SK-N-SH (cell line): ENCODE measurements at regions not wholly inside any gene's neighbourhood (a gene's known extent, or its start where the extent isn't known, plus 50 kb on each side); places are given as distances from the start of the nearest gene placed in this dataset.

Experiments used
- CTCF ChIA-PET: fragments of 300-600, 350-600 bp; formaldehyde crosslinking; extraction: SDS; loops from one replicate; lab custom pipeline; 2021; lab: Yijun Ruan, JAX
- POLR2A ChIA-PET: fragments of 350-600 bp; sonication (Branson Sonifier 250); formaldehyde crosslinking; extraction: SDS; loops from one replicate; lab custom pipeline; 2020; ENCODE audit warnings: antibody characterized with exemption, inconsistent platforms; lab: Yijun Ruan, JAX
- DNase-seq: peaks from one replicate; pipeline ENCODE4 v3.0.0; 2012
- H2AFZ ChIP-seq: fragments of 200-600 bp; sonication (generic); 2 replicates; pipeline ENCODE4 v1.8.1; 2016; ENCODE audit warnings: antibody characterized with exemption, mild to moderate bottlenecking, low read depth
- H3F3A ChIP-seq: fragments of 200-600 bp; sonication (generic); replicated peaks from 2 replicates; pipeline ENCODE3; 2016; ENCODE audit warnings: antibody characterized with exemption, mild to moderate bottlenecking; ENCODE audit not compliant: insufficient read depth
- H3K27ac ChIP-seq, 2 experiments: fragments of 200-500 bp in 1 of 2; fragments of 200-600 bp in 1 of 2; sonication (Bioruptor generic) in 1 of 2; sonication (generic), shearing (Covaris generic) in 1 of 2; 2 replicates each; pipeline versions ENCODE4 v1.5.1 to v1.6.1; 2014 to 2016; ENCODE audit warnings: low read depth in 2 of 2, inconsistent platforms in 1 of 2, low read length in 1 of 2, mild to moderate bottlenecking in 1 of 2, mixed read lengths in 1 of 2
- H3K27me3 ChIP-seq: fragments of 200-600 bp; sonication (generic), shearing (Covaris generic); 2 replicates; pipeline ENCODE4 v1.6.1; 2016; ENCODE audit warnings: mixed run types; ENCODE audit not compliant: insufficient read depth
- H3K36me3 ChIP-seq, 2 experiments: fragments of 200-500 bp in 1 of 2; fragments of 200-600 bp in 1 of 2; sonication (Bioruptor generic) in 1 of 2; sonication (generic) in 1 of 2; replicated peaks in 1 of 2; 2 replicates each; pipeline versions ENCODE3 to v1.5.1; 2014 to 2016; ENCODE audit warnings: low read length in 1 of 2, mild to moderate bottlenecking in 1 of 2; ENCODE audit not compliant: insufficient read depth in 2 of 2, control insufficient read depth in 1 of 2
- H3K4me1 ChIP-seq, 2 experiments: fragments of 200-500 bp in 1 of 2; fragments of 200-600 bp in 1 of 2; sonication (Bioruptor generic) in 1 of 2; sonication (generic), shearing (Covaris generic) in 1 of 2; 2 replicates each; pipeline versions ENCODE4 v1.5.1 to v1.6.1; 2014 to 2016; ENCODE audit warnings: low read depth in 1 of 2, low read length in 1 of 2, mixed run types in 1 of 2; ENCODE audit not compliant: insufficient read depth in 2 of 2, control insufficient read depth in 1 of 2
- H3K4me2 ChIP-seq: fragments of 200-600 bp; sonication (generic), shearing (Covaris generic); 2 replicates; pipeline ENCODE4 v1.6.1; 2017; ENCODE audit warnings: mixed run types
- H3K4me3 ChIP-seq, 2 experiments: fragments of 200-500 bp in 1 of 2; fragments of 200-600 bp in 1 of 2; sonication (Bioruptor generic) in 1 of 2; sonication (generic), shearing (Covaris generic) in 1 of 2; 2 replicates each; pipeline versions ENCODE4 v1.5.1 to v1.8.1; 2014 to 2016; ENCODE audit warnings: low read depth in 2 of 2, inconsistent platforms in 1 of 2, low read length in 1 of 2, mild to moderate bottlenecking in 1 of 2, mixed read lengths in 1 of 2, moderate library complexity in 1 of 2
- H3K79me2 ChIP-seq: fragments of 200-600 bp; sonication (generic); 2 replicates; pipeline ENCODE4 v1.8.1; 2017; ENCODE audit warnings: mild to moderate bottlenecking; ENCODE audit not compliant: insufficient read depth
- H3K9ac ChIP-seq: fragments of 200-600 bp; sonication (generic); 2 replicates; pipeline ENCODE4 v1.6.1; 2017; ENCODE audit warnings: mixed run types
- H3K9me2 ChIP-seq: fragments of 200-600 bp; sonication (generic); 2 replicates; pipeline ENCODE4 v1.6.1; 2017; ENCODE audit warnings: mixed run types
- H3K9me3 ChIP-seq: fragments of 200-600 bp; sonication (generic); 2 replicates; pipeline ENCODE4 v1.6.1; 2017; ENCODE audit warnings: mixed run types, mild to moderate bottlenecking, moderate library complexity
- H4K20me1 ChIP-seq: fragments of 200-600 bp; sonication (generic); 2 replicates; pipeline ENCODE4 v1.6.1; 2017; ENCODE audit warnings: mild to moderate bottlenecking, mixed run types; ENCODE audit not compliant: insufficient read depth
- EP300 ChIP-seq, 2 experiments: IDR thresholded peaks; 2 replicates each; pipeline versions ENCODE4 v1.4.0 to v1.6.1; 2012; ENCODE audit warnings: borderline replicate concordance in 1 of 2, low read depth in 1 of 2, low read length in 1 of 2
- FOSL2 ChIP-seq: IDR thresholded peaks from 2 replicates; pipeline ENCODE4 v1.4.0; 2012; ENCODE audit warnings: low read depth, mild to moderate bottlenecking, moderate library complexity, borderline replicate concordance
- GABPA ChIP-seq: IDR thresholded peaks from 2 replicates; pipeline ENCODE4 v1.4.0; 2012; ENCODE audit warnings: low read depth, mild to moderate bottlenecking
- JUND ChIP-seq: IDR thresholded peaks from 2 replicates; pipeline ENCODE4 v1.4.0; 2012
- MXI1 ChIP-seq: IDR thresholded peaks from 2 replicates; pipeline ENCODE4 v1.6.1; 2012; ENCODE audit warnings: mild to moderate bottlenecking, low read depth, low read length, improper control_type of control experiment
- NFIC ChIP-seq: IDR thresholded peaks from 2 replicates; pipeline ENCODE4 v1.4.0; 2012; ENCODE audit warnings: borderline replicate concordance
- POLR2AphosphoS5 ChIP-seq: IDR thresholded peaks from 2 replicates; pipeline ENCODE4 v1.6.1; 2012; ENCODE audit warnings: low read depth, low read length
- RCOR1 ChIP-seq: fragments of 150-350 bp; IDR thresholded peaks from 2 replicates; pipeline ENCODE4 v1.6.1; 2017; ENCODE audit warnings: antibody characterized with exemption, low read length
- RXRA ChIP-seq: IDR thresholded peaks from 2 replicates; pipeline ENCODE4 v1.4.0; 2012; ENCODE audit warnings: low read depth, mild to moderate bottlenecking, borderline replicate concordance
- SIN3A ChIP-seq: IDR thresholded peaks from 2 replicates; pipeline ENCODE4 v1.6.1; 2012; ENCODE audit warnings: low read depth, mild to moderate bottlenecking, low read length, moderate library complexity, borderline replicate concordance
- SMC3 ChIP-seq: IDR thresholded peaks from 2 replicates; pipeline ENCODE4 v1.6.1; 2012; ENCODE audit warnings: low read depth, low read length, improper control_type of control experiment
- TAF1 ChIP-seq: IDR thresholded peaks from 2 replicates; pipeline ENCODE4 v1.6.1; 2012; ENCODE audit warnings: low read depth, mild to moderate bottlenecking, low read length, moderate library complexity, borderline replicate concordance
- TCF12 ChIP-seq: IDR thresholded peaks from 2 replicates; pipeline ENCODE4 v1.4.0; 2012
- WGBS: methylation state at CpG from one replicate; pipeline ENCODE4 v1.1.6; 2017; ENCODE audit warnings: low lambda C conversion rate; 5-methylcytosine and 5-hydroxymethylcytosine counted together
- TF ChIP-seq, protein P1 (sequence below): fragments of 150-350 bp; IDR thresholded peaks from 2 replicates; pipeline ENCODE4 v1.6.1; 2016; ENCODE audit warnings: mild to moderate bottlenecking, low read depth, low read length
- TF ChIP-seq, protein P2 (sequence below): IDR thresholded peaks from 2 replicates; pipeline ENCODE4; 2012

DNA sequence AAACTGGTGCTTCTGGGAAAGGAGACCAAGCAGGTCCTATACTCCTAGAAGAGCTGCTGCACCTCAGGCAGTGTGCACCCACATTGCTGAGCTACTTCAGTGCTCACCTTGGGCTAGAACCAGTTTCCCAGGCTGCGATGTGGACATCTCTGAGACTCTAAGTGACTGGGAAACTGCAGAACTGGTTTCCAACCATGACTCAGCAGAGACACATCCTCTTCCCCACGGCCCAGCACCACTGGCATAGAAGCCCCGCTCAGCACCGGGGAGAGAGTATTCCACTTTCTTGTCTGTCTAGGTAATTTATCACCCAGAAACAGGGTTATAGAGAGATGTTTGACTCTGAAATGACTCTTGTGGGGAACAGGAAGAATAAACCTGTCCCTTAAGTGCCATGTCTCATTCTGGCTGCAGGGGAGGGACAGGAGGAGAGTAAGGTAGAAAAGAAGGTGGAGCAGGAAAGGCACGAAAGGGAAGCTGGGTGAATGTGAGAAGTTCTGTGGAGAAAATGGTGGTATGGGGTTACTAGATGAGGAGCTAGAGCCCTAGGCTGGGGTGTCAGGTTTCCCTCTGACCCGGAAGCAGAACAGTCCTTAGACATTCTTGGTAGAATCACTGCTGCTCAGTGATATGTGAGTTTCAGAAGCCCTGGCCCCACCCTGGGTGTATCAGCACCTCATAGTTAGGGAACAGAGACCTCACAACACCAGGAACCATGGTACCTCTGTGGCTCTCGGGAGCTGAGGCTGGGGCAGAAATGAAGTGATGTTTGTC is 340.4 kb upstream of the NCAM1 start:
- CTCF ChIA-PET = interaction anchor here (0.9 kb wide), 1 partner anchor 669 kb away, joined by 4 read pairs; no protein-coding TSS in a partner anchor
- POLR2A ChIA-PET = no interaction called here
- 89% methylated on average over 2 of the region's 7 CpGs for WGBS

DNA sequence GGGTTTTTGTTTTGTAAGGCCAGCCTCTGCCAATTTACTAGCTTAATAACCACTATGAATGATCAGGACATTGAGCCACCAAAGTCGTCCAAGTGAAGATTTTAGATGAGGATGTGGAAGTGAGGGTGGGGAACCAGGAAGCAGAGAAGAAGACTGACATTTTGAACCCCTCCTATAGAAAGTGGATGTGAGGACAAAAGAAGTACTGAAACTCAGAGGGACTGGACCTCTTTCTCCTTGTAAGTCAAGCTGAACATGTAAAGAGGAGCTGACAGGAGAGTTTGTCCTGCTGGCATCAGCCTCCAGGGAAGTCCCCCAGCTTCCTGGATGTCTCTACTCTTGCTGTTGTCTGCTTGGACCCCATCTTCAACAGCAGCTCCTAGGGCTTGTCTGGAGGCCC is 338.2 kb upstream of the NCAM1 start:
- TF ChIP-seq POLR2AphosphoS5 (no peak), NFIC (no peak), GABPA (no peak), FOSL2 (no peak), SMC3 (no peak), JUND (no peak), EP300 (IDR thresholded peaks at IDR 0.05; ENCODE audit: borderline replicate concordance in 1 of 2, low read depth in 1 of 2, low read length in 1 of 2) (no peak), MXI1 (no peak), RCOR1 (no peak), TCF12 (no peak), TAF1 (no peak)
- TF ChIP-seq, protein P1, sequence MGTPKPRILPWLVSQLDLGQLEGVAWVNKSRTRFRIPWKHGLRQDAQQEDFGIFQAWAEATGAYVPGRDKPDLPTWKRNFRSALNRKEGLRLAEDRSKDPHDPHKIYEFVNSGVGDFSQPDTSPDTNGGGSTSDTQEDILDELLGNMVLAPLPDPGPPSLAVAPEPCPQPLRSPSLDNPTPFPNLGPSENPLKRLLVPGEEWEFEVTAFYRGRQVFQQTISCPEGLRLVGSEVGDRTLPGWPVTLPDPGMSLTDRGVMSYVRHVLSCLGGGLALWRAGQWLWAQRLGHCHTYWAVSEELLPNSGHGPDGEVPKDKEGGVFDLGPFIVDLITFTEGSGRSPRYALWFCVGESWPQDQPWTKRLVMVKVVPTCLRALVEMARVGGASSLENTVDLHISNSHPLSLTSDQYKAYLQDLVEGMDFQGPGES = no peak
- CTCF ChIA-PET = interaction anchor here (0.6 to 1.4 kb wide), 5 partner anchors 10 to 243 kb away, joined by 3 to 5 read pairs (median 3); no protein-coding TSS in a partner anchor
- Histone ChIP-seq H3K79me2 (no peaks in the 10 kb centered on the region), H3F3A (no peaks in the 10 kb centered on the region), H3K27ac (no peak overlapping the region), H2AFZ (no peak overlapping the region), H3K4me3 (no peak overlapping the region), H3K9ac (no peak overlapping the region), H3K27me3 (no peaks in the 10 kb centered on the region), H3K36me3 (no peaks in the 10 kb centered on the region), H3K4me2 (no peak overlapping the region), H3K9me3 (no peaks in the 10 kb centered on the region), H3K4me1 (peaks cover 5 to 8% of the 10 kb centered on the region in 2 experiments; a peak in 2 of 4 replicates), H4K20me1 (no peaks in the 10 kb centered on the region), H3K9me2 (no peaks in the 10 kb centered on the region)
- 61% methylated on average over 1 of the region's 1 CpG for WGBS
- no peak for DNase-seq
- POLR2A ChIA-PET = no interaction called here

More for the DNA sequence above, 340.4 kb upstream of the NCAM1 start:
- Histone ChIP-seq H3K4me1 (peaks cover 7 to 8% of the 10 kb centered on the region in 2 experiments; a peak in 2 of 4 replicates), H3K79me2 (no peaks in the 10 kb centered on the region), H3K27ac (no peak overlapping the region), H4K20me1 (no peaks in the 10 kb centered on the region), H2AFZ (peak overlapping the region; percentile 45; the same call in 1 of the 2 replicates), H3F3A (no peaks in the 10 kb centered on the region), H3K9ac (no peak overlapping the region), H3K4me2 (no peak overlapping the region), H3K9me3 (no peaks in the 10 kb centered on the region), H3K27me3 (no peaks in the 10 kb centered on the region), H3K4me3 (no peak overlapping the region), H3K36me3 (no peaks in the 10 kb centered on the region), H3K9me2 (no peaks in the 10 kb centered on the region)
- no peak for DNase-seq
- TF ChIP-seq RXRA (no peak), NFIC (no peak), FOSL2 (peak; percentile 17; the same call in 1 of the 2 replicates), POLR2AphosphoS5 (no peak), SIN3A (no peak)
- TF ChIP-seq, protein P2, sequence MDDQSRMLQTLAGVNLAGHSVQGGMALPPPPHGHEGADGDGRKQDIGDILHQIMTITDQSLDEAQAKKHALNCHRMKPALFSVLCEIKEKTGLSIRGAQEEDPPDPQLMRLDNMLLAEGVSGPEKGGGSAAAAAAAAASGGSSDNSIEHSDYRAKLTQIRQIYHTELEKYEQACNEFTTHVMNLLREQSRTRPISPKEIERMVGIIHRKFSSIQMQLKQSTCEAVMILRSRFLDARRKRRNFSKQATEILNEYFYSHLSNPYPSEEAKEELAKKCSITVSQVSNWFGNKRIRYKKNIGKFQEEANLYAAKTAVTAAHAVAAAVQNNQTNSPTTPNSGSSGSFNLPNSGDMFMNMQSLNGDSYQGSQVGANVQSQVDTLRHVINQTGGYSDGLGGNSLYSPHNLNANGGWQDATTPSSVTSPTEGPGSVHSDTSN = no peak
